Sigmoid colon (tissue), 4 donors: ENCODE measurements at regions not wholly inside any gene's neighbourhood (a gene's known extent, or its start where the extent isn't known, plus 50 kb on each side); places are given as distances from the start of the nearest gene placed in this dataset.

ENCODE experiments used
- EP300 ChIP-seq, 4 donors: sonication (generic); formaldehyde crosslinking; IDR thresholded peaks; one replicate each; pipeline ENCODE4 v1.6.1; 2017; ENCODE audit warnings: antibody characterized with exemption in 4 of 4
- POLR2A ChIP-seq, 2 donors: fragments of 450-650 bp; IDR thresholded peaks; one replicate each; pipeline ENCODE4 v1.6.1; 2016; ENCODE audit warnings: antibody characterized with exemption in 2 of 2, mild to moderate bottlenecking in 2 of 2, moderate library complexity in 2 of 2
- POLR2AphosphoS5 ChIP-seq, 4 donors: sonication (generic); formaldehyde crosslinking; IDR thresholded peaks; one replicate each; pipeline ENCODE4 v1.6.1; 2017; ENCODE audit warnings: antibody characterized with exemption in 4 of 4
- TF ChIP-seq, protein P1 (sequence below), 4 experiments: fragments of 450-650 bp in 3 of 4; fragments of 200-600 bp in 1 of 4; IDR thresholded peaks; one replicate each; pipeline ENCODE4 v1.5.1; 2016 to 2019; ENCODE audit warnings: antibody characterized with exemption in 4 of 4, mild to moderate bottlenecking in 3 of 4, moderate library complexity in 2 of 4

GRCh38 chr4:93911671-93912070, 83.1 kb downstream of the ATOH1 start:
- TF ChIP-seq POLR2A (IDR thresholded peaks at IDR 0.05) (no peak), POLR2AphosphoS5 (IDR thresholded peaks at IDR 0.05) (no peak), EP300 (IDR thresholded peaks at IDR 0.05) (no peak)
- TF ChIP-seq, protein P1, sequence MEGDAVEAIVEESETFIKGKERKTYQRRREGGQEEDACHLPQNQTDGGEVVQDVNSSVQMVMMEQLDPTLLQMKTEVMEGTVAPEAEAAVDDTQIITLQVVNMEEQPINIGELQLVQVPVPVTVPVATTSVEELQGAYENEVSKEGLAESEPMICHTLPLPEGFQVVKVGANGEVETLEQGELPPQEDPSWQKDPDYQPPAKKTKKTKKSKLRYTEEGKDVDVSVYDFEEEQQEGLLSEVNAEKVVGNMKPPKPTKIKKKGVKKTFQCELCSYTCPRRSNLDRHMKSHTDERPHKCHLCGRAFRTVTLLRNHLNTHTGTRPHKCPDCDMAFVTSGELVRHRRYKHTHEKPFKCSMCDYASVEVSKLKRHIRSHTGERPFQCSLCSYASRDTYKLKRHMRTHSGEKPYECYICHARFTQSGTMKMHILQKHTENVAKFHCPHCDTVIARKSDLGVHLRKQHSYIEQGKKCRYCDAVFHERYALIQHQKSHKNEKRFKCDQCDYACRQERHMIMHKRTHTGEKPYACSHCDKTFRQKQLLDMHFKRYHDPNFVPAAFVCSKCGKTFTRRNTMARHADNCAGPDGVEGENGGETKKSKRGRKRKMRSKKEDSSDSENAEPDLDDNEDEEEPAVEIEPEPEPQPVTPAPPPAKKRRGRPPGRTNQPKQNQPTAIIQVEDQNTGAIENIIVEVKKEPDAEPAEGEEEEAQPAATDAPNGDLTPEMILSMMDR (IDR thresholded peaks at IDR 0.05) = no peak
